CD4-positive, alpha-beta T cell (primary cell): ENCODE measurements at regions not wholly inside any gene's neighbourhood (a gene's known extent, or its start where the extent isn't known, plus 50 kb on each side); places are given as distances from the start of the nearest gene placed in this dataset.

Experiments
- ATAC-seq: fragments of 200-7000 bp; cut with Tn5 transposase; one replicate; pipeline ENCODE4 v1.10.0; 2022; ENCODE audit warnings: mild to moderate bottlenecking; ENCODE audit not compliant: poor library complexity
- CTCF ChIA-PET: fragments of 350-600 bp; sonication (Branson Sonifier 250); formaldehyde crosslinking; loops from one replicate; lab custom pipeline; 2021; ENCODE audit warnings: antibody characterized with exemption, inconsistent platforms; lab: Charles Lee
- POLR2A ChIA-PET: fragments of 350-600 bp; sonication (Branson Sonifier 250); formaldehyde crosslinking; loops from one replicate; lab custom pipeline; 2021; ENCODE audit warnings: antibody characterized with exemption, inconsistent platforms; lab: Charles Lee
- DNase-seq, 14 experiments: peaks; one replicate each; pipeline ENCODE4 v3.0.0-alpha.2; 2013 to 2020; ENCODE audit warnings: mixed read lengths in 2 of 14
- H3K27ac ChIP-seq, 2 donors: one replicate each; pipeline versions ENCODE4 v1.5.1 to v1.7.0; 2013; ENCODE audit warnings: low read length in 2 of 2, low read depth in 1 of 2, mild to moderate bottlenecking in 1 of 2
- H3K27me3 ChIP-seq, 2 experiments: 1 replicate in 1 of 2; 2 replicates in 1 of 2; pipeline versions ENCODE4 v1.6.1 to v1.7.0; 2013; ENCODE audit warnings: low read length in 2 of 2, control low read depth in 1 of 2, mild to moderate bottlenecking in 1 of 2, moderate library complexity in 1 of 2; ENCODE audit not compliant: insufficient read depth in 2 of 2, control insufficient read depth in 1 of 2
- H3K36me3 ChIP-seq: one replicate; pipeline ENCODE4 v1.6.1; 2013; ENCODE audit warnings: low read length, control low read depth; ENCODE audit not compliant: insufficient read depth
- H3K4me1 ChIP-seq: one replicate; pipeline ENCODE4 v1.6.1; 2013; ENCODE audit warnings: low read length, control low read depth; ENCODE audit not compliant: insufficient read depth
- H3K4me3 ChIP-seq: one replicate; pipeline ENCODE4 v1.5.1; 2013; ENCODE audit warnings: mild to moderate bottlenecking, low read length, moderate library complexity
- H3K9me3 ChIP-seq, 2 experiments: 1 replicate in 1 of 2; 2 replicates in 1 of 2; pipeline versions ENCODE4 v1.6.1 to v1.7.0; 2013; ENCODE audit warnings: low read length in 2 of 2, mild to moderate bottlenecking in 2 of 2, control low read depth in 1 of 2, moderate library complexity in 1 of 2; ENCODE audit not compliant: control insufficient read depth in 1 of 2, insufficient read depth in 1 of 2
- H3K27ac Mint-ChIP-seq: one replicate; pipeline ENCODE4 v1.8.0; 2020; ENCODE audit warnings: mixed read lengths
- H3K27me3 Mint-ChIP-seq: one replicate; pipeline ENCODE4 v1.8.0; 2021; ENCODE audit warnings: mixed read lengths
- H3K36me3 Mint-ChIP-seq: one replicate; pipeline ENCODE4 v1.8.0; 2021; ENCODE audit warnings: low read depth, mixed read lengths
- H3K4me1 Mint-ChIP-seq: one replicate; pipeline ENCODE4 v1.8.0; 2021; ENCODE audit warnings: low read depth, mixed read lengths
- H3K4me3 Mint-ChIP-seq: one replicate; pipeline ENCODE4 v1.8.0; 2020; ENCODE audit warnings: mild to moderate bottlenecking, mixed read lengths
- H3K9me3 Mint-ChIP-seq: one replicate; pipeline ENCODE4 v1.8.0; 2020; ENCODE audit warnings: mixed read lengths
- CTCF ChIP-seq: fragments of 200-600 bp; IDR thresholded peaks from one replicate; pipeline ENCODE4 v1.8.0; 2022; ENCODE audit warnings: antibody characterized with exemption, mild to moderate bottlenecking
- intact Hi-C, 2 experiments: fragments of 100-400 bp; cut with DNase I in 1 of 2; cut with micrococcal nuclease in 1 of 2; formaldehyde crosslinking; loops; one replicate each; pipeline versions ENCODE4 v1.15.1 to v1.9.0; 2023 to 2025; cut with DNase I, micrococcal nuclease

GRCh38 chr11:130625578-130626306 lies 177.3 kb downstream of the ADAMTS15 start:
- Mint-ChIP-seq H3K4me3 (no peak overlapping the region), H3K27me3 (peaks cover 31% of the 10 kb centered on the region)
- POLR2A ChIA-PET, result no interaction called here

GRCh38 chr11:130629039-130629438 lies 180.6 kb downstream of the ADAMTS15 start:
- Mint-ChIP-seq H3K9me3 (no peaks in the 10 kb centered on the region), H3K4me1 (no peaks in the 10 kb centered on the region), H3K27ac (no peak overlapping the region), H3K36me3 (no peaks in the 10 kb centered on the region), H3K27me3 (peaks cover 17% of the 10 kb centered on the region), H3K4me3 (no peak overlapping the region)
- no peak overlapping the region for H3K27ac ChIP-seq
- no peak overlapping the region for H3K4me3 ChIP-seq
- ChIA-PET CTCF (no interaction called here), POLR2A (no interaction called here)
- no peak for ATAC-seq
- H3K9me3 ChIP-seq, result no peaks in the 10 kb centered on the region
- peaks cover under 1 to 5% of the 10 kb centered on the region in 2 experiments for H3K27me3 ChIP-seq
- H3K4me1 ChIP-seq, result no peaks in the 10 kb centered on the region
- DNase-seq, result no peak
- intact Hi-C loops, result no loop called here
- no peak for TF ChIP-seq CTCF
- no peaks in the 10 kb centered on the region for H3K36me3 ChIP-seq

More at GRCh38 chr11:130625578-130626306, 177.3 kb downstream of the ADAMTS15 start:
- CTCF ChIA-PET, result no interaction called here
- no peaks in the 10 kb centered on the region for H3K9me3 ChIP-seq
- no peak overlapping the region for H3K4me3 ChIP-seq
- no peak overlapping the region for H3K27ac ChIP-seq
- no peaks in the 10 kb centered on the region for H3K4me1 ChIP-seq
- Mint-ChIP-seq H3K9me3 (no peaks in the 10 kb centered on the region), H3K36me3 (no peaks in the 10 kb centered on the region), H3K4me1 (no peaks in the 10 kb centered on the region), H3K27ac (no peak overlapping the region)
- DNase-seq, result no peak
- TF ChIP-seq CTCF, result no peak
- no peak for ATAC-seq
- intact Hi-C loops, result no loop called here
- H3K36me3 ChIP-seq, result no peaks in the 10 kb centered on the region
- H3K27me3 ChIP-seq, result peaks cover 3% of the 10 kb centered on the region in 2 experiments

GRCh38 chr11:130631119-130631518 lies 182.7 kb downstream of the ADAMTS15 start:
- POLR2A ChIA-PET, result no interaction called here
- CTCF ChIA-PET, result no interaction called here
- no peaks in the 10 kb centered on the region for H3K4me1 Mint-ChIP-seq
- Histone ChIP-seq H3K4me1 (no peaks in the 10 kb centered on the region), H3K36me3 (no peaks in the 10 kb centered on the region), H3K27ac (no peak overlapping the region), H3K27me3 (peaks cover 7 to 12% of the 10 kb centered on the region in 2 experiments), H3K4me3 (no peak overlapping the region), H3K9me3 (no peaks in the 10 kb centered on the region)
- H3K9me3 Mint-ChIP-seq, result no peaks in the 10 kb centered on the region
- DNase-seq (no peak), ATAC-seq (no peak)
- TF ChIP-seq CTCF, result no peak
- H3K27me3 Mint-ChIP-seq, result peaks cover 16% of the 10 kb centered on the region
- no peaks in the 10 kb centered on the region for H3K36me3 Mint-ChIP-seq
- H3K4me3 Mint-ChIP-seq, result no peak overlapping the region
- intact Hi-C loops, result no loop called here
- H3K27ac Mint-ChIP-seq, result no peak overlapping the region
